ENCODE measurements at regions not wholly inside any gene's neighbourhood (a gene's known extent, or its start where the extent isn't known, plus 50 kb on each side); places are given as distances from the start of the nearest gene placed in this dataset.

DNA sequence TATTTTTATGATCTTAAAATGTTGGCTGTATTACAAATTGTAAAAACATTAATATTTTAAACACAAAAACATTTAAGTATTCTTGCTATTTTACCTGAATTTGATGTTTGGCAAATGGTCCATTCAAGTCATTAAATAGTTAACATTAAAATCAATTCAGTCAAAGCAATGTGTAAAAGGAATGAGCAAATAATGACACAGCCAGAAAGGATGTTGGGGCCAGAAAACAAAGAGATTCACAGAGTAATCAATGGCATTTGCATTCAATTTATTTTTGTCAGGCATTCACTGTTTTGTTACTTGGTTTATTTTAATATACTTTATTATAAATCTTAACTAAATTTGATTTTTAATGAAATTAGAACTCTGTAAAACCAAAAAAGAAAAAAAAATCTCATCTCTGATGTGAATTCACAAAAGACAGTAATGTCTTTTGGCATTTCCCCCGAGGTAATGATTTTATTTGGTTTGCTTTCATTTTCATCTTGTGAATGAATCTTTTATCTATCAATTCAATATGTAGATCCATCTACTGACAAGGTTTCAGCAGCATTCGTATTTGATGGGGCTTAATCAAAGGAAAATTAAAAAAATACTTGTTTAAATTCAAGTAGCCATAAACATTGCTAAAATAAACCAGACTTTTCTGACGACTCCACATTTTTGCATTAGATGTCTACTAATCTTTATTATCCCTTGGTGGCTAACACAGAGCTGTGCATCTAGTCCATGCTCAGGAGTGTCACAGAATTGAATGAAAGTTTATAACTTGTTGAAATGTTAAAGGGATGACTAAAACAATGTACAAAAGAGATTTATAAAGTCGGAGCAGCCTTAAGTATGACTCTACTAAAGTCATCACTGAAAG, 866.7 kb upstream of the GJE1 start:
- 52 to 65% (median 56%) methylated on average over 4 of the region's 4 CpGs for WGBS, 4 donors
- no peak for DNase-seq
- TF ChIP-seq, protein P1, sequence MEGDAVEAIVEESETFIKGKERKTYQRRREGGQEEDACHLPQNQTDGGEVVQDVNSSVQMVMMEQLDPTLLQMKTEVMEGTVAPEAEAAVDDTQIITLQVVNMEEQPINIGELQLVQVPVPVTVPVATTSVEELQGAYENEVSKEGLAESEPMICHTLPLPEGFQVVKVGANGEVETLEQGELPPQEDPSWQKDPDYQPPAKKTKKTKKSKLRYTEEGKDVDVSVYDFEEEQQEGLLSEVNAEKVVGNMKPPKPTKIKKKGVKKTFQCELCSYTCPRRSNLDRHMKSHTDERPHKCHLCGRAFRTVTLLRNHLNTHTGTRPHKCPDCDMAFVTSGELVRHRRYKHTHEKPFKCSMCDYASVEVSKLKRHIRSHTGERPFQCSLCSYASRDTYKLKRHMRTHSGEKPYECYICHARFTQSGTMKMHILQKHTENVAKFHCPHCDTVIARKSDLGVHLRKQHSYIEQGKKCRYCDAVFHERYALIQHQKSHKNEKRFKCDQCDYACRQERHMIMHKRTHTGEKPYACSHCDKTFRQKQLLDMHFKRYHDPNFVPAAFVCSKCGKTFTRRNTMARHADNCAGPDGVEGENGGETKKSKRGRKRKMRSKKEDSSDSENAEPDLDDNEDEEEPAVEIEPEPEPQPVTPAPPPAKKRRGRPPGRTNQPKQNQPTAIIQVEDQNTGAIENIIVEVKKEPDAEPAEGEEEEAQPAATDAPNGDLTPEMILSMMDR (IDR thresholded peaks at IDR 0.05), result no peak
- no peak for TF ChIP-seq POLR2A (IDR thresholded peaks at IDR 0.05)
- H3K36me3 ChIP-seq, result no peaks in the 10 kb centered on the region
- peak overlapping the region in 1 of 12 donors; percentile 20 for H3K27ac ChIP-seq
- peaks cover 0 to 10% (median 0%) of the 10 kb centered on the region in 12 donors for H3K4me1 ChIP-seq
- ATAC-seq, result no peak
- peaks cover 0 to 10% (median 2%) of the 10 kb centered on the region in 12 donors for H3K9me3 ChIP-seq
- intact Hi-C loops (cut with DNase I), result no loop called here
- peak overlapping the region in 7 of 12 donors; percentile 16 to 47 (median 32) for H3K4me3 ChIP-seq
- no peaks in the 10 kb centered on the region for H3K27me3 ChIP-seq

DNA sequence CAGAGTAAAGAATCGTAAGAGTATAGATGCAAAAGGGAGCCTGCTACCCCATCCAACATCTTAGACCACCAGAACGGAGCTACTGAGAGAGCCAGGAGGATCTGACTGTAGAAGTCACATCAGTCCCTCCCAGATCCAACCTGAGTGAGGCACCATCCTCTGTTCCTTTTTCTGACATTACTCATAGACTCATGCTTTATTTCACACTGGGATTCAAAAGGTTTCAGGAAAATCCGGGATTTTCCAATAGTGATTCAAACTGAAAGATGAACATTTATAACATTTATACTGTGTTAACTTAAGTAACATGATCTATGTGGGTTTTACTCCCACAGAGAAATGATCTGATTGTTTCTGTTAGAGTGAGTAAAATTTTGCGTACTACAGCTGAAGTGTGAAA, 868.6 kb upstream of the GJE1 start:
- no peak overlapping the region for H3K4me3 ChIP-seq
- WGBS, 4 donors, result 90 to 94% (median 92%) methylated on average over 4 of the region's 4 CpGs
- H3K27me3 ChIP-seq, result no peaks in the 10 kb centered on the region
- ATAC-seq (no peak), DNase-seq (no peak)
- peaks cover 0 to 21% (median 0%) of the 10 kb centered on the region in 12 donors for H3K4me1 ChIP-seq
- H3K36me3 ChIP-seq, result no peaks in the 10 kb centered on the region
- TF ChIP-seq, protein P1 (IDR thresholded peaks at IDR 0.05), result no peak
- no peak for TF ChIP-seq POLR2A (IDR thresholded peaks at IDR 0.05)
- intact Hi-C loops (cut with DNase I), result no loop called here
- H3K27ac ChIP-seq, result no peak overlapping the region
- peaks cover 0 to 1% (median 0%) of the 10 kb centered on the region in 12 donors for H3K9me3 ChIP-seq

- ATAC-seq, result peak; percentile 31 to 45 (median 38)
- H3K36me3 ChIP-seq, result no peaks in the 10 kb centered on the region
- TF ChIP-seq, protein P1 (IDR thresholded peaks at IDR 0.05), result no peak
- TF ChIP-seq POLR2A (IDR thresholded peaks at IDR 0.05), result no peak
- 71 to 88% (median 82%) methylated on average over 4 of the region's 4 CpGs for WGBS, 4 donors
- no peaks in the 10 kb centered on the region for H3K27me3 ChIP-seq
- intact Hi-C loops (cut with DNase I), result no loop called here
- peak overlapping the region in 7 of 12 donors; percentile 31 to 63 (median 49) for H3K27ac ChIP-seq
- H3K4me1 ChIP-seq, result peaks cover 0 to 21% (median 0%) of the 10 kb centered on the region in 12 donors
- no peak for DNase-seq
- peaks cover 0 to 12% (median 0%) of the 10 kb centered on the region in 12 donors for H3K9me3 ChIP-seq
- H3K4me3 ChIP-seq, result no peak overlapping the region
Measured at GRCh38 chr6:141261672-141262060, 871.1 kb upstream of the GJE1 start.

- H3K4me1 ChIP-seq, result peaks cover 0 to 21% (median 0%) of the 10 kb centered on the region in 12 donors
- intact Hi-C loops (cut with DNase I), result no loop called here
- H3K36me3 ChIP-seq, result no peaks in the 10 kb centered on the region
- peak overlapping the region in 8 of 12 donors; percentile 30 to 63 (median 46) for H3K27ac ChIP-seq
- DNase-seq (peak; percentile 24 to 68 (median 46)), ATAC-seq (peak; percentile 88 to 97 (median 94))
- WGBS, 4 donors, result 69 to 91% (median 76%) methylated on average over 9 to 10 of the region's 10 CpGs
- no peaks in the 10 kb centered on the region for H3K27me3 ChIP-seq
- peak overlapping the region in 1 of 12 donors; percentile 26 for H3K4me3 ChIP-seq
- TF ChIP-seq, protein P1 (IDR thresholded peaks at IDR 0.05), result no peak
- no peak for TF ChIP-seq POLR2A (IDR thresholded peaks at IDR 0.05)
- peaks cover 0 to 17% (median 0%) of the 10 kb centered on the region in 12 donors for H3K9me3 ChIP-seq
Measured at GRCh38 chr6:141261016-141261671, 871.6 kb upstream of the GJE1 start.

All from heart left ventricle (tissue), 16 donors.